WTC11 (cell line): ENCODE measurements at regions not wholly inside any gene's neighbourhood (a gene's known extent, or its start where the extent isn't known, plus 50 kb on each side); places are given as distances from the start of the nearest gene placed in this dataset.

Experiments
- ATAC-seq: fragments of 200-7000 bp; cut with Tn5 transposase; 2 replicates; pipeline ENCODE4 v1.10.0; 2021; ENCODE audit warnings: mild to moderate bottlenecking, moderate library complexity
- CTCF ChIA-PET: fragments of 300-600 bp; sonication (Branson Sonifier 250); formaldehyde crosslinking; loops from one replicate; lab custom pipeline; 2021; ENCODE audit warnings: antibody characterized with exemption; lab: Charles Lee
- POLR2A ChIA-PET: fragments of 350-600 bp; sonication (Branson Sonifier 250); formaldehyde crosslinking; loops from one replicate; lab custom pipeline; 2021; ENCODE audit warnings: antibody characterized with exemption; lab: Charles Lee
- DNase-seq: peaks from one replicate; pipeline ENCODE4 v3.0.0; 2021; ENCODE audit warnings: low spot score
- H3K27ac Mint-ChIP-seq: 2 replicates; pipeline ENCODE4 v1.8.0; 2021; ENCODE audit warnings: mixed read lengths
- H3K27me3 Mint-ChIP-seq: 2 replicates; pipeline ENCODE4 v1.8.0; 2021; ENCODE audit warnings: low read depth, mild to moderate bottlenecking, moderate library complexity, mixed read lengths
- H3K36me3 Mint-ChIP-seq: 2 replicates; pipeline ENCODE4 v1.8.0; 2021; ENCODE audit warnings: mixed read lengths
- H3K4me1 Mint-ChIP-seq: 2 replicates; pipeline ENCODE4 v1.8.0; 2022; ENCODE audit warnings: mixed read lengths
- H3K4me3 Mint-ChIP-seq: 2 replicates; pipeline ENCODE4 v1.8.0; 2021; ENCODE audit warnings: mild to moderate bottlenecking, moderate library complexity, mixed read lengths
- H3K9me3 Mint-ChIP-seq: 2 replicates; pipeline ENCODE4 v1.8.0; 2021; ENCODE audit warnings: mixed read lengths
- CBFB ChIP-seq: sonication (generic); formaldehyde crosslinking; IDR thresholded peaks from 2 replicates; pipeline ENCODE4 v1.8.1; 2022; ENCODE audit warnings: mild to moderate bottlenecking, low read depth, missing genetic modification reagents
- GRHL2 ChIP-seq: fragments of 250-450 bp; sonication (Bioruptor Pico); IDR thresholded peaks from 2 replicates; pipeline ENCODE4 v1.8.0; 2022; ENCODE audit warnings: mild to moderate bottlenecking, moderate library complexity; ENCODE audit not compliant: insufficient replicate concordance, severe bottlenecking
- NFE2L1 ChIP-seq: sonication (generic); formaldehyde crosslinking; IDR thresholded peaks from 2 replicates; pipeline ENCODE4 v1.8.1; 2023; ENCODE audit warnings: missing genetic modification reagents
- NFYB ChIP-seq: sonication (generic); formaldehyde crosslinking; conservative IDR thresholded peaks from 2 replicates; pipeline ENCODE4 v1.8.0; 2022; ENCODE audit warnings: low read depth, missing genetic modification reagents
- OVOL2 ChIP-seq: fragments of 250-450 bp; sonication (Bioruptor Pico); IDR thresholded peaks from 2 replicates; pipeline ENCODE4 v1.9.0; 2021; ENCODE audit warnings: mild to moderate bottlenecking, borderline replicate concordance
- PRRX2 ChIP-seq: fragments of 250-450 bp; sonication (Bioruptor Pico); IDR thresholded peaks from 2 replicates; pipeline ENCODE4 v1.8.0; 2021; ENCODE audit warnings: mild to moderate bottlenecking
- RELA ChIP-seq: sonication (generic); formaldehyde crosslinking; IDR thresholded peaks from 2 replicates; pipeline ENCODE4 v1.8.1; 2022; ENCODE audit warnings: missing genetic modification reagents, mild to moderate bottlenecking, borderline replicate concordance
- TEAD4 ChIP-seq: sonication (generic); formaldehyde crosslinking; IDR thresholded peaks from 2 replicates; pipeline ENCODE4 v1.8.0; 2022; ENCODE audit warnings: mild to moderate bottlenecking, missing genetic modification reagents
- ZBTB21 ChIP-seq: sonication (generic); formaldehyde crosslinking; IDR thresholded peaks from 2 replicates; pipeline ENCODE4 v1.8.1; 2023; ENCODE audit warnings: mild to moderate bottlenecking, missing genetic modification reagents, borderline replicate concordance
- ZNF121 ChIP-seq: sonication (generic); formaldehyde crosslinking; IDR thresholded peaks from 2 replicates; pipeline ENCODE4 v1.8.0; 2023; ENCODE audit warnings: missing genetic modification reagents
- ZNF396 ChIP-seq: fragments of 250-450 bp; sonication (Bioruptor Pico); IDR thresholded peaks from 2 replicates; pipeline ENCODE4 v1.8.0; 2021; ENCODE audit warnings: mild to moderate bottlenecking, moderate library complexity, borderline replicate concordance
- ZNF416 ChIP-seq: fragments of 250-450 bp; sonication (Bioruptor Pico); IDR thresholded peaks from 2 replicates; pipeline ENCODE4 v1.9.0; 2021; ENCODE audit warnings: mild to moderate bottlenecking, inconsistent platforms
- ZNF423 ChIP-seq: fragments of 250-450 bp; sonication (Bioruptor Pico); IDR thresholded peaks from 2 replicates; pipeline ENCODE4 v2.1.2; 2022; ENCODE audit warnings: mild to moderate bottlenecking, moderate library complexity
- TF ChIP-seq, protein P1 (sequence below): sonication (generic); formaldehyde crosslinking; IDR thresholded peaks from 2 replicates; pipeline ENCODE4 v1.8.0; 2022; ENCODE audit warnings: missing genetic modification reagents
- TF ChIP-seq, protein P2 (sequence below): sonication (generic); formaldehyde crosslinking; IDR thresholded peaks from 2 replicates; pipeline ENCODE4 v1.8.1; 2022; ENCODE audit warnings: low read depth, mild to moderate bottlenecking, moderate library complexity, missing genetic modification reagents, borderline replicate concordance
- TF ChIP-seq, protein P3 (sequence below): fragments of 200-600 bp; IDR thresholded peaks from 2 replicates; pipeline ENCODE4 v1.8.0; 2022; ENCODE audit warnings: antibody characterized with exemption
- TF ChIP-seq, protein P4 (sequence below): sonication (generic); formaldehyde crosslinking; IDR thresholded peaks from 2 replicates; pipeline ENCODE4 v1.8.1; 2023; ENCODE audit warnings: mild to moderate bottlenecking, moderate library complexity, missing genetic modification reagents
- TF ChIP-seq, protein P5 (sequence below): fragments of 250-450 bp; sonication (Bioruptor Pico); IDR thresholded peaks from 2 replicates; pipeline ENCODE4 v2.1.2; 2022; ENCODE audit warnings: mild to moderate bottlenecking, moderate library complexity
- TF ChIP-seq, protein P6 (sequence below): sonication (generic); formaldehyde crosslinking; IDR thresholded peaks from 2 replicates; pipeline ENCODE4 v1.8.0; 2023; ENCODE audit warnings: missing genetic modification reagents, mild to moderate bottlenecking, borderline replicate concordance
- TF ChIP-seq, protein P7 (sequence below): sonication (generic); formaldehyde crosslinking; IDR thresholded peaks from 2 replicates; pipeline ENCODE4 v1.8.0; 2022; ENCODE audit warnings: mild to moderate bottlenecking, missing genetic modification reagents

DNA sequence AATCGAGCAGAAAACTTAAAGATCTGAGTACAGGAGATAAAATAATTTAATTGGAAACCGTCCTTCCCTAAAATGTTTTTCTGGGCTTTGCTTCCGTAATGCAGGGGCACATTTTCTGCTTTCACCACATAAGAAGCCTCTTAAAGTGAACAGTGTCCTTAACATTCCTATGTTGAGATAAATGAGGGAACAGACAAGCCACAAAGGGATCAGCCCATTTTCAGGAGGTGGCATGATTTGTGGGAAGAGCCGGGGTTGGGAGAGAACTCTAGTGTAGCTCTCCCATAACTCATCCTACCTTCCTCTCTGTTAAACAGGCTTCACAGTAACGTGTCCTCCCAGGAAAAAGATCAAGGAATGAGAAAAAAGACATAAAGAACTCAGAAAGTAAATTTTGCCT is 56.9 kb upstream of the ACVR1C start:
- H3K9me3 Mint-ChIP-seq: no peaks in the 10 kb centered on the region
- ChIA-PET CTCF (no interaction called here), POLR2A (no interaction called here)
- H3K27me3 Mint-ChIP-seq: peaks cover 100% of the 10 kb centered on the region
- H3K4me3 Mint-ChIP-seq: no peak overlapping the region
- TF ChIP-seq NFYB (CRISPR knock-in tag) (no peak), ZNF416 (CRISPR knock-in tag) (no peak), GRHL2 (CRISPR knock-in tag) (no peak), ZNF121 (no peak), CBFB (CRISPR knock-in tag) (no peak), ZNF423 (CRISPR knock-in tag) (no peak), ZBTB21 (CRISPR knock-in tag) (no peak), RELA (CRISPR knock-in tag) (no peak), ZNF396 (no peak), NFE2L1 (CRISPR knock-in tag) (no peak), TEAD4 (CRISPR knock-in tag) (no peak)
- TF ChIP-seq, protein P1, sequence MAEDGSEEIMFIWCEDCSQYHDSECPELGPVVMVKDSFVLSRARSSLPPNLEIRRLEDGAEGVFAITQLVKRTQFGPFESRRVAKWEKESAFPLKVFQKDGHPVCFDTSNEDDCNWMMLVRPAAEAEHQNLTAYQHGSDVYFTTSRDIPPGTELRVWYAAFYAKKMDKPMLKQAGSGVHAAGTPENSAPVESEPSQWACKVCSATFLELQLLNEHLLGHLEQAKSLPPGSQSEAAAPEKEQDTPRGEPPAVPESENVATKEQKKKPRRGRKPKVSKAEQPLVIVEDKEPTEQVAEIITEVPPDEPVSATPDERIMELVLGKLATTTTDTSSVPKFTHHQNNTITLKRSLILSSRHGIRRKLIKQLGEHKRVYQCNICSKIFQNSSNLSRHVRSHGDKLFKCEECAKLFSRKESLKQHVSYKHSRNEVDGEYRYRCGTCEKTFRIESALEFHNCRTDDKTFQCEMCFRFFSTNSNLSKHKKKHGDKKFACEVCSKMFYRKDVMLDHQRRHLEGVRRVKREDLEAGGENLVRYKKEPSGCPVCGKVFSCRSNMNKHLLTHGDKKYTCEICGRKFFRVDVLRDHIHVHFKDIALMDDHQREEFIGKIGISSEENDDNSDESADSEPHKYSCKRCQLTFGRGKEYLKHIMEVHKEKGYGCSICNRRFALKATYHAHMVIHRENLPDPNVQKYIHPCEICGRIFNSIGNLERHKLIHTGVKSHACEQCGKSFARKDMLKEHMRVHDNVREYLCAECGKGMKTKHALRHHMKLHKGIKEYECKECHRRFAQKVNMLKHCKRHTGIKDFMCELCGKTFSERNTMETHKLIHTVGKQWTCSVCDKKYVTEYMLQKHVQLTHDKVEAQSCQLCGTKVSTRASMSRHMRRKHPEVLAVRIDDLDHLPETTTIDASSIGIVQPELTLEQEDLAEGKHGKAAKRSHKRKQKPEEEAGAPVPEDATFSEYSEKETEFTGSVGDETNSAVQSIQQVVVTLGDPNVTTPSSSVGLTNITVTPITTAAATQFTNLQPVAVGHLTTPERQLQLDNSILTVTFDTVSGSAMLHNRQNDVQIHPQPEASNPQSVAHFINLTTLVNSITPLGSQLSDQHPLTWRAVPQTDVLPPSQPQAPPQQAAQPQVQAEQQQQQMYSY (CRISPR knock-in tag): no peak
- TF ChIP-seq, protein P2, sequence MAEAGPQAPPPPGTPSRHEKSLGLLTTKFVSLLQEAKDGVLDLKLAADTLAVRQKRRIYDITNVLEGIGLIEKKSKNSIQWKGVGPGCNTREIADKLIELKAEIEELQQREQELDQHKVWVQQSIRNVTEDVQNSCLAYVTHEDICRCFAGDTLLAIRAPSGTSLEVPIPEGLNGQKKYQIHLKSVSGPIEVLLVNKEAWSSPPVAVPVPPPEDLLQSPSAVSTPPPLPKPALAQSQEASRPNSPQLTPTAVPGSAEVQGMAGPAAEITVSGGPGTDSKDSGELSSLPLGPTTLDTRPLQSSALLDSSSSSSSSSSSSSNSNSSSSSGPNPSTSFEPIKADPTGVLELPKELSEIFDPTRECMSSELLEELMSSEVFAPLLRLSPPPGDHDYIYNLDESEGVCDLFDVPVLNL (CRISPR knock-in tag): no peak
- TF ChIP-seq, protein P3, sequence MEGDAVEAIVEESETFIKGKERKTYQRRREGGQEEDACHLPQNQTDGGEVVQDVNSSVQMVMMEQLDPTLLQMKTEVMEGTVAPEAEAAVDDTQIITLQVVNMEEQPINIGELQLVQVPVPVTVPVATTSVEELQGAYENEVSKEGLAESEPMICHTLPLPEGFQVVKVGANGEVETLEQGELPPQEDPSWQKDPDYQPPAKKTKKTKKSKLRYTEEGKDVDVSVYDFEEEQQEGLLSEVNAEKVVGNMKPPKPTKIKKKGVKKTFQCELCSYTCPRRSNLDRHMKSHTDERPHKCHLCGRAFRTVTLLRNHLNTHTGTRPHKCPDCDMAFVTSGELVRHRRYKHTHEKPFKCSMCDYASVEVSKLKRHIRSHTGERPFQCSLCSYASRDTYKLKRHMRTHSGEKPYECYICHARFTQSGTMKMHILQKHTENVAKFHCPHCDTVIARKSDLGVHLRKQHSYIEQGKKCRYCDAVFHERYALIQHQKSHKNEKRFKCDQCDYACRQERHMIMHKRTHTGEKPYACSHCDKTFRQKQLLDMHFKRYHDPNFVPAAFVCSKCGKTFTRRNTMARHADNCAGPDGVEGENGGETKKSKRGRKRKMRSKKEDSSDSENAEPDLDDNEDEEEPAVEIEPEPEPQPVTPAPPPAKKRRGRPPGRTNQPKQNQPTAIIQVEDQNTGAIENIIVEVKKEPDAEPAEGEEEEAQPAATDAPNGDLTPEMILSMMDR: no peak
- TF ChIP-seq, protein P4, sequence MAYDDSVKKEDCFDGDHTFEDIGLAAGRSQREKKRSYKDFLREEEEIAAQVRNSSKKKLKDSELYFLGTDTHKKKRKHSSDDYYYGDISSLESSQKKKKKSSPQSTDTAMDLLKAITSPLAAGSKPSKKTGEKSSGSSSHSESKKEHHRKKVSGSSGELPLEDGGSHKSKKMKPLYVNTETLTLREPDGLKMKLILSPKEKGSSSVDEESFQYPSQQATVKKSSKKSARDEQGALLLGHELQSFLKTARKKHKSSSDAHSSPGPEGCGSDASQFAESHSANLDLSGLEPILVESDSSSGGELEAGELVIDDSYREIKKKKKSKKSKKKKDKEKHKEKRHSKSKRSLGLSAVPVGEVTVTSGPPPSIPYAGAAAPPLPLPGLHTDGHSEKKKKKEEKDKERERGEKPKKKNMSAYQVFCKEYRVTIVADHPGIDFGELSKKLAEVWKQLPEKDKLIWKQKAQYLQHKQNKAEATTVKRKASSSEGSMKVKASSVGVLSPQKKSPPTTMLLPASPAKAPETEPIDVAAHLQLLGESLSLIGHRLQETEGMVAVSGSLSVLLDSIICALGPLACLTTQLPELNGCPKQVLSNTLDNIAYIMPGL (CRISPR knock-in tag): no peak
- TF ChIP-seq, protein P5, sequence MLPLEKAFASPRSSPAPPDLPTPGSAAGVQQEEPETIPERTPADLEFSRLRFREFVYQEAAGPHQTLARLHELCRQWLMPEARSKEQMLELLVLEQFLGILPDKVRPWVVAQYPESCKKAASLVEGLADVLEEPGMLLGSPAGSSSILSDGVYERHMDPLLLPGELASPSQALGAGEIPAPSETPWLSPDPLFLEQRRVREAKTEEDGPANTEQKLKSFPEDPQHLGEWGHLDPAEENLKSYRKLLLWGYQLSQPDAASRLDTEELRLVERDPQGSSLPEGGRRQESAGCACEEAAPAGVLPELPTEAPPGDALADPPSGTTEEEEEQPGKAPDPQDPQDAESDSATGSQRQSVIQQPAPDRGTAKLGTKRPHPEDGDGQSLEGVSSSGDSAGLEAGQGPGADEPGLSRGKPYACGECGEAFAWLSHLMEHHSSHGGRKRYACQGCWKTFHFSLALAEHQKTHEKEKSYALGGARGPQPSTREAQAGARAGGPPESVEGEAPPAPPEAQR (CRISPR knock-in tag): no peak
- DNase-seq (no peak), ATAC-seq (no peak)
- H3K4me1 Mint-ChIP-seq: no peaks in the 10 kb centered on the region
- H3K27ac Mint-ChIP-seq: no peak overlapping the region
- H3K36me3 Mint-ChIP-seq: no peaks in the 10 kb centered on the region

DNA sequence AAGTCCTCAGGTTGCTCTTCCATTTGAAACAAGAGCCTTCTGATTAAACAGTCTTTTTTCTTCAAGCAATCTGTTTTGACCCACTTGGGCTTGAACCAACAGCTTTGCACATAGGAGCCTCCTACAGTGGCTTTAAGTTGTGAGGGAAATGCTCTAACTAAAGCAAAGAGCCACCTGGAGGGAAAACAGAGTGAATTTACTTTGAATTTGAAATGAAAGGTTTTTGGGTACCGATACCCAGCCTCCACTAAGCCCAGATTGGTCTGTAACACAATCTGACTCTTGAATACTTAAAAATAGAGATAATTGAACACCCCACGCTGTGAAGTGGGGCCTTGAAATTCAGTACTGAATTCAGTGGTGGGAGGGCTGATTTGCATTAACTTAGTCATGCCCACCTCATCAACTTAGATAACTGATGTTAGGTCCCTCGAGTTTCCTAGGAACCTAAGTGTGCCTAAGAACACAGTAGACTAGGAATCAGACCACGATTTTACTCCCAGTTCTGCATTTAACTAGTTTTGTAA is 56.3 kb upstream of the ACVR1C start:
- TF ChIP-seq GRHL2 (CRISPR knock-in tag): no peak
- TF ChIP-seq, protein P6, sequence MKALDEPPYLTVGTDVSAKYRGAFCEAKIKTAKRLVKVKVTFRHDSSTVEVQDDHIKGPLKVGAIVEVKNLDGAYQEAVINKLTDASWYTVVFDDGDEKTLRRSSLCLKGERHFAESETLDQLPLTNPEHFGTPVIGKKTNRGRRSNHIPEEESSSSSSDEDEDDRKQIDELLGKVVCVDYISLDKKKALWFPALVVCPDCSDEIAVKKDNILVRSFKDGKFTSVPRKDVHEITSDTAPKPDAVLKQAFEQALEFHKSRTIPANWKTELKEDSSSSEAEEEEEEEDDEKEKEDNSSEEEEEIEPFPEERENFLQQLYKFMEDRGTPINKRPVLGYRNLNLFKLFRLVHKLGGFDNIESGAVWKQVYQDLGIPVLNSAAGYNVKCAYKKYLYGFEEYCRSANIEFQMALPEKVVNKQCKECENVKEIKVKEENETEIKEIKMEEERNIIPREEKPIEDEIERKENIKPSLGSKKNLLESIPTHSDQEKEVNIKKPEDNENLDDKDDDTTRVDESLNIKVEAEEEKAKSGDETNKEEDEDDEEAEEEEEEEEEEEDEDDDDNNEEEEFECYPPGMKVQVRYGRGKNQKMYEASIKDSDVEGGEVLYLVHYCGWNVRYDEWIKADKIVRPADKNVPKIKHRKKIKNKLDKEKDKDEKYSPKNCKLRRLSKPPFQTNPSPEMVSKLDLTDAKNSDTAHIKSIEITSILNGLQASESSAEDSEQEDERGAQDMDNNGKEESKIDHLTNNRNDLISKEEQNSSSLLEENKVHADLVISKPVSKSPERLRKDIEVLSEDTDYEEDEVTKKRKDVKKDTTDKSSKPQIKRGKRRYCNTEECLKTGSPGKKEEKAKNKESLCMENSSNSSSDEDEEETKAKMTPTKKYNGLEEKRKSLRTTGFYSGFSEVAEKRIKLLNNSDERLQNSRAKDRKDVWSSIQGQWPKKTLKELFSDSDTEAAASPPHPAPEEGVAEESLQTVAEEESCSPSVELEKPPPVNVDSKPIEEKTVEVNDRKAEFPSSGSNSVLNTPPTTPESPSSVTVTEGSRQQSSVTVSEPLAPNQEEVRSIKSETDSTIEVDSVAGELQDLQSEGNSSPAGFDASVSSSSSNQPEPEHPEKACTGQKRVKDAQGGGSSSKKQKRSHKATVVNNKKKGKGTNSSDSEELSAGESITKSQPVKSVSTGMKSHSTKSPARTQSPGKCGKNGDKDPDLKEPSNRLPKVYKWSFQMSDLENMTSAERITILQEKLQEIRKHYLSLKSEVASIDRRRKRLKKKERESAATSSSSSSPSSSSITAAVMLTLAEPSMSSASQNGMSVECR (CRISPR knock-in tag): no peak
- TF ChIP-seq ZBTB21 (CRISPR knock-in tag): no peak
- TF ChIP-seq PRRX2 (CRISPR knock-in tag): no peak
- TF ChIP-seq, protein P7, sequence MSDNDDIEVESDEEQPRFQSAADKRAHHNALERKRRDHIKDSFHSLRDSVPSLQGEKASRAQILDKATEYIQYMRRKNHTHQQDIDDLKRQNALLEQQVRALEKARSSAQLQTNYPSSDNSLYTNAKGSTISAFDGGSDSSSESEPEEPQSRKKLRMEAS (CRISPR knock-in tag): no peak
- TF ChIP-seq OVOL2 (CRISPR knock-in tag): no peak
- ChIA-PET CTCF (interaction anchor here (0.6 kb wide), 1 partner anchor 175 kb away, joined by 5 read pairs; no protein-coding TSS in a partner anchor), POLR2A (no interaction called here)
- no peak for DNase-seq
- H3K4me3 Mint-ChIP-seq: no peak overlapping the region
- H3K36me3 Mint-ChIP-seq: no peaks in the 10 kb centered on the region
- peak; percentile 87 for ATAC-seq
- no peaks in the 10 kb centered on the region for H3K4me1 Mint-ChIP-seq
- no peaks in the 10 kb centered on the region for H3K9me3 Mint-ChIP-seq
- no peak overlapping the region for H3K27ac Mint-ChIP-seq
- peaks cover 100% of the 10 kb centered on the region for H3K27me3 Mint-ChIP-seq
